ENCODE measurements at regions not wholly inside any gene's neighbourhood (a gene's known extent, or its start where the extent isn't known, plus 50 kb on each side); places are given as distances from the start of the nearest gene placed in this dataset.
"Not testable (repeated sequence)": the region's sequence is repeated elsewhere in the genome, so short reads cannot be mapped to it uniquely, and the experiment has no call there.

DNA sequence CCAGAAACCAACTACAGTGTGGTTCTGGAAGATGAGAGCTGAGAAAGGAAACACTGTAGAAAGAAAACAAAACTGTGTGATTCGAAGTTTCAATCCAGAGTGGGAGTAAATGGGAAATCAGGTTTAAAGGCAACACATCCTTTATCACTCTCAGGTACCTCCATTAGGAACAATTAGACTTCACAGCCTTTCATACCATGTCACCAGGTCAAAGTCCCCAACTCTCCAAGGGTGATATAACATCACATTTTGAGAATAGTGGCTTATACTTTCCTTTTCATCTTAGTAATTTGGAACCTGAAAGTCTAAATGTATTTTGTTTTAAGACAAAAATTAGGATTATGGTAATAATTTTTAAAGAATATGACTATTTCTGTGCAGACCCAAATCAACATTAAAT, 194.9 kb upstream of the WWC1 start:
- DNase-seq (no peak), ATAC-seq (no peak)
- Histone ChIP-seq H3K36me3 (no peaks in the 10 kb centered on the region), H3K27me3 (no peaks in the 10 kb centered on the region), H3K9me3 (no peaks in the 10 kb centered on the region), H3K4me3 (no peak overlapping the region), H3K4me1 (no peaks in the 10 kb centered on the region), H3K27ac (no peak overlapping the region)
- intact Hi-C loops (cut with DNase I) = no loop called here
- 50% methylated on average over 1 of the region's 1 CpG for WGBS (ENCODE audit: insufficient coverage, low coverage, low lambda C conversion rate, missing lambda C conversion rate)
- TF ChIP-seq CTCF (IDR thresholded peaks at IDR 0.05) = no peak
- TF ChIP-seq POLR2A (IDR thresholded peaks at IDR 0.05) = no peak

DNA sequence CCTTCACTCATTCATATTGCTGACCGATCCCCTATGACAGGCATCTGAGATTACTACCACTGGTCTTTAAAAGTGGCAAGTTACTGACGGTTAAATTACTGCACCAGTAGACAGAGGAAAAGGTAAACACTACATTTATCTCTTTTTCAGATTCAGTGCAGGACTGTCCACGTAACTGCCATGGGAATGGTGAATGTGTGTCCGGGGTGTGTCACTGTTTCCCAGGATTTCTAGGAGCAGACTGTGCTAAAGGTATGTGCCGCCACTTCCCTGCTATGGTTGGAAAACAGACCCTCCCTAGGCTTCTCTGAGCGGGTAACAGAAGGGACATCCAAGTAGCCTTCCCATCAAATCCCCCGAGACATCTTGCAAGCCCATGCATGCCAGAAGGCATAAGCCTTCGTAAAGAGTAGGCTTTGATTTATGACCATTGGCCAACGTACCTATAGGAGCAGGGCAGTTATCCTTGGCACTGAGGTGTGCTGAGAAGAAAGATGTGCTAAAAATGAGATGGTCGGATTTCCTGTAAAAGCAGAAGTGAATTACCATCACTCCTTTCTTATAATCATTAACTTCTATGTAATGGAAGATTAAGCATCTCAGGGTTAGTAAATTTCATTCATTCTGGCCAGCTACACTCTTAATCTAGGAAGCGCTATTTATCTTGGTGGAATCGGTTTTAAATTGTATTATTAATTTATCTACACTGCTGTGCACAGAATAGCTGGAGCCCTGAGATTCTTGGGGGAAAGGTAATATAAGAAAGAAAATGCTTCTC, 193.4 kb upstream of the WWC1 start:
- WGBS (ENCODE audit: insufficient coverage, low coverage, low lambda C conversion rate, missing lambda C conversion rate) = 75% methylated on average over 11 of the region's 12 CpGs
- Histone ChIP-seq H3K27ac (no peak overlapping the region), H3K27me3 (no peaks in the 10 kb centered on the region), H3K4me1 (no peaks in the 10 kb centered on the region), H3K36me3 (no peaks in the 10 kb centered on the region), H3K4me3 (no peak overlapping the region), H3K9me3 (no peaks in the 10 kb centered on the region)
- ATAC-seq = no peak
- no peak for TF ChIP-seq CTCF (IDR thresholded peaks at IDR 0.05)
- TF ChIP-seq POLR2A (IDR thresholded peaks at IDR 0.05) = no peak
- intact Hi-C loops (cut with DNase I) = no loop called here
- no peak for DNase-seq

- Histone ChIP-seq H3K4me3 (no peak overlapping the region), H3K27me3 (no peaks in the 10 kb centered on the region), H3K4me1 (no peaks in the 10 kb centered on the region), H3K27ac (no peak overlapping the region), H3K9me3 (no peaks in the 10 kb centered on the region), H3K36me3 (no peaks in the 10 kb centered on the region)
- WGBS (ENCODE audit: insufficient coverage, low coverage, low lambda C conversion rate, missing lambda C conversion rate) = 80% methylated on average over 8 of the region's 8 CpGs
- intact Hi-C loops (cut with DNase I) = no loop called here
- TF ChIP-seq POLR2A (IDR thresholded peaks at IDR 0.05) (no peak), CTCF (IDR thresholded peaks at IDR 0.05) (no peak)
- DNase-seq (no peak), ATAC-seq (no peak)
Measured at GRCh38 chr5:168101352-168101751, 190.1 kb upstream of the WWC1 start.

DNA sequence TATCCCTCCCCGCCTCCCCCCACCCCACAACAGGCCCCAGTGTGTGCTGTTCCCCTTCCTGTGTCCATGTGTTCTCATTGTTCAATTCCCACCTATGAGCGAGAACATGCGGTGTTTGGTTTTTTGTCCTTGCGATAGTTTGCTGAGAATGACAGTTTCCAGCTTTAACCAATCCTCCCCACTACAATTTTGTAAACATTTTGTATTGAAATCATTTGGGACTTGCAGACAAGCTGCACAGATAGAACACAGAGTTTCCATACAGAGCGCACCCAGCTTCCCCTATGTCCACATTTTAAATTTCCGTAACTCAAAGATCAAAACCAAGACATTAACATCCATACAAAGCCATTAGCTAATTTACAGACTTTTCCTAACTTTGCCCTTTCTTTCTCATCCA, 188.4 kb upstream of the WWC1 start:
- 75% methylated on average over 5 of the region's 6 CpGs for WGBS (ENCODE audit: insufficient coverage, low coverage, low lambda C conversion rate, missing lambda C conversion rate)
- H3K4me3 ChIP-seq; H3K9me3 ChIP-seq; ATAC-seq; H3K36me3 ChIP-seq; H3K27ac ChIP-seq; intact Hi-C loops (cut with DNase I); DNase-seq; H3K4me1 ChIP-seq; H3K27me3 ChIP-seq: not testable (repeated sequence)

- no peaks in the 10 kb centered on the region for H3K9me3 ChIP-seq
- no peak for DNase-seq
- no peaks in the 10 kb centered on the region for H3K27me3 ChIP-seq
- ATAC-seq = no peak
- no peaks in the 10 kb centered on the region for H3K36me3 ChIP-seq
- H3K4me3 ChIP-seq = no peak overlapping the region
- H3K4me1 ChIP-seq = no peaks in the 10 kb centered on the region
- intact Hi-C loops (cut with DNase I) = no loop called here
- TF ChIP-seq POLR2A (IDR thresholded peaks at IDR 0.05) = no peak
- TF ChIP-seq CTCF (IDR thresholded peaks at IDR 0.05) = no peak
- 75% methylated on average over 6 of the region's 12 CpGs for WGBS (ENCODE audit: insufficient coverage, low coverage, low lambda C conversion rate, missing lambda C conversion rate)
- H3K27ac ChIP-seq = no peak overlapping the region
Measured at GRCh38 chr5:168104350-168104749, 187.1 kb upstream of the WWC1 start.
